ENCODE measurements at regions not wholly inside any gene's neighbourhood (a gene's known extent, or its start where the extent isn't known, plus 50 kb on each side); places are given as distances from the start of the nearest gene placed in this dataset.

- no peak overlapping the region for H3K27ac ChIP-seq
Measured at GRCh38 chr10:8581521-8582225, 527.2 kb downstream of the GATA3 start.

GRCh38 chr10:8583096-8583495 lies 528.6 kb downstream of the GATA3 start:
- H3K36me3 ChIP-seq, result no peaks in the 10 kb centered on the region
- no peaks in the 10 kb centered on the region for H3K9me3 ChIP-seq
- no peaks in the 10 kb centered on the region for H3K27me3 ChIP-seq
- no peak for TF ChIP-seq CTCF (IDR thresholded peaks at IDR 0.05)
- no peaks in the 10 kb centered on the region for H3K4me1 ChIP-seq
- intact Hi-C loops (cut with DNase I; ENCODE audit: low total_unique reads), result no loop called here
- no peak overlapping the region for H3K4me3 ChIP-seq
- H3K27ac ChIP-seq, result no peak overlapping the region
- no peak for DNase-seq

More at GRCh38 chr10:8581521-8582225, 527.2 kb downstream of the GATA3 start:
- intact Hi-C loops (cut with DNase I; ENCODE audit: low total_unique reads), result no loop called here
- H3K9me3 ChIP-seq, result no peaks in the 10 kb centered on the region
- H3K36me3 ChIP-seq, result no peaks in the 10 kb centered on the region
- no peak overlapping the region for H3K4me3 ChIP-seq
- H3K4me1 ChIP-seq, result no peaks in the 10 kb centered on the region
- no peak for TF ChIP-seq CTCF (IDR thresholded peaks at IDR 0.05)
- no peaks in the 10 kb centered on the region for H3K27me3 ChIP-seq
- no peak for DNase-seq

GRCh38 chr10:8584666-8585065 lies 530.2 kb downstream of the GATA3 start:
- DNase-seq, result no peak
- no peaks in the 10 kb centered on the region for H3K9me3 ChIP-seq
- no peaks in the 10 kb centered on the region for H3K36me3 ChIP-seq
- no peak overlapping the region for H3K27ac ChIP-seq
- no peak overlapping the region for H3K4me3 ChIP-seq
- no peaks in the 10 kb centered on the region for H3K4me1 ChIP-seq
- TF ChIP-seq CTCF (IDR thresholded peaks at IDR 0.05), result no peak
- intact Hi-C loops (cut with DNase I; ENCODE audit: low total_unique reads), result no loop called here
- no peaks in the 10 kb centered on the region for H3K27me3 ChIP-seq

- no peak for TF ChIP-seq CTCF (IDR thresholded peaks at IDR 0.05)
- no peak overlapping the region for H3K27ac ChIP-seq
- H3K27me3 ChIP-seq, result no peaks in the 10 kb centered on the region
- DNase-seq, result no peak
- intact Hi-C loops (cut with DNase I; ENCODE audit: low total_unique reads), result no loop called here
- no peaks in the 10 kb centered on the region for H3K4me1 ChIP-seq
- no peak overlapping the region for H3K4me3 ChIP-seq
- H3K36me3 ChIP-seq, result no peaks in the 10 kb centered on the region
- H3K9me3 ChIP-seq, result no peaks in the 10 kb centered on the region
Measured at GRCh38 chr10:8586504-8586903, 532.0 kb downstream of the GATA3 start.

GRCh38 chr10:8588135-8588534 lies 533.6 kb downstream of the GATA3 start:
- Histone ChIP-seq H3K36me3 (no peaks in the 10 kb centered on the region), H3K27me3 (no peaks in the 10 kb centered on the region), H3K9me3 (no peaks in the 10 kb centered on the region), H3K4me3 (no peak overlapping the region), H3K4me1 (no peaks in the 10 kb centered on the region), H3K27ac (no peak overlapping the region)
- no peak for DNase-seq
- intact Hi-C loops (cut with DNase I; ENCODE audit: low total_unique reads), result no loop called here
- no peak for TF ChIP-seq CTCF (IDR thresholded peaks at IDR 0.05)

- no peak for TF ChIP-seq CTCF (IDR thresholded peaks at IDR 0.05)
- Histone ChIP-seq H3K4me3 (no peak overlapping the region), H3K9me3 (no peaks in the 10 kb centered on the region), H3K27me3 (no peaks in the 10 kb centered on the region), H3K4me1 (no peaks in the 10 kb centered on the region), H3K36me3 (no peaks in the 10 kb centered on the region), H3K27ac (no peak overlapping the region)
- intact Hi-C loops (cut with DNase I; ENCODE audit: low total_unique reads), result no loop called here
- DNase-seq, result no peak
Measured at GRCh38 chr10:8590518-8590917, 536.0 kb downstream of the GATA3 start.

All from tibial artery (tissue), 4 donors.